Stomach (tissue), 8 donors: ENCODE measurements at regions not wholly inside any gene's neighbourhood (a gene's known extent, or its start where the extent isn't known, plus 50 kb on each side); places are given as distances from the start of the nearest gene placed in this dataset.

Experiments used
- DNase-seq, 2 donors: peaks; one replicate each; pipeline versions ENCODE4 v3.0.0 to v3.0.0-alpha.2; 2013 to 2019
- H3K27ac ChIP-seq, 5 donors: fragments of 200-600 bp in 4 of 5; sonication (generic) in 4 of 5; one replicate each; pipeline ENCODE4 v1.5.1; 2013 to 2019; ENCODE audit warnings: mild to moderate bottlenecking in 1 of 5, moderate library complexity in 1 of 5
- H3K27me3 ChIP-seq, 3 donors: fragments of 200-600 bp; sonication (generic); one replicate each; pipeline ENCODE4 v1.5.1; 2017 to 2019; ENCODE audit warnings: mixed run types in 1 of 3
- H3K36me3 ChIP-seq, 4 donors: fragments of 200-600 bp; sonication (generic); 1 replicate in 3 of 4; 2 replicates in 1 of 4; pipeline ENCODE4 v1.5.1; 2016 to 2019
- H3K4me1 ChIP-seq, 4 donors: fragments of 200-600 bp; sonication (generic); one replicate each; pipeline ENCODE4 v1.5.1; 2016 to 2019
- H3K4me3 ChIP-seq, 4 donors: fragments of 200-600 bp; sonication (generic) in 3 of 4; one replicate each; pipeline ENCODE4 v1.5.1; 2016 to 2019; ENCODE audit warnings: mild to moderate bottlenecking in 1 of 4
- H3K9me3 ChIP-seq, 4 donors: fragments of 200-600 bp; sonication (generic); one replicate each; pipeline ENCODE4 v1.5.1; 2016 to 2019
- EP300 ChIP-seq: sonication (generic); formaldehyde crosslinking; IDR thresholded peaks from one replicate; pipeline ENCODE4 v1.6.1; 2017; ENCODE audit warnings: antibody characterized with exemption
- POLR2A ChIP-seq, 4 donors: fragments of 450-650 bp; IDR thresholded peaks; one replicate each; pipeline ENCODE4 v1.6.1; 2016; ENCODE audit warnings: antibody characterized with exemption in 4 of 4, control low read depth in 2 of 4, mild to moderate bottlenecking in 1 of 4, moderate library complexity in 1 of 4
- POLR2AphosphoS5 ChIP-seq, 3 donors: sonication (generic); formaldehyde crosslinking; IDR thresholded peaks; one replicate each; pipeline ENCODE4 v1.6.1; 2016; ENCODE audit warnings: antibody characterized with exemption in 3 of 3
- WGBS, 5 donors: extraction: QIAGEN DNeasy Blood & Tissue Kit in 3 of 5; methylation state at CpG; one replicate each; pipeline versions ENCODE4 v1.1.5 to v1.1.7; 2013 to 2018; 5-methylcytosine and 5-hydroxymethylcytosine counted together
- intact Hi-C: fragments of 100-400 bp; cut with DNase I; formaldehyde crosslinking; loops from one replicate; pipeline ENCODE4 v1.15.1; 2023; ENCODE audit warnings: low total_unique reads
- TF ChIP-seq, protein P1 (sequence below), 7 experiments: fragments of 450-650 bp in 4 of 7; fragments of 200-600 bp in 3 of 7; sonication (generic) in 3 of 7; IDR thresholded peaks; one replicate each; pipeline ENCODE4 v1.5.1; 2016 to 2019; ENCODE audit warnings: antibody characterized with exemption in 7 of 7, control low read depth in 2 of 7, mild to moderate bottlenecking in 1 of 7
- donor health status: healthy with polysubstance abuse.
- donor health status: Bipolar disorder and iron deficiency.
- donor health status: healthy.

DNA sequence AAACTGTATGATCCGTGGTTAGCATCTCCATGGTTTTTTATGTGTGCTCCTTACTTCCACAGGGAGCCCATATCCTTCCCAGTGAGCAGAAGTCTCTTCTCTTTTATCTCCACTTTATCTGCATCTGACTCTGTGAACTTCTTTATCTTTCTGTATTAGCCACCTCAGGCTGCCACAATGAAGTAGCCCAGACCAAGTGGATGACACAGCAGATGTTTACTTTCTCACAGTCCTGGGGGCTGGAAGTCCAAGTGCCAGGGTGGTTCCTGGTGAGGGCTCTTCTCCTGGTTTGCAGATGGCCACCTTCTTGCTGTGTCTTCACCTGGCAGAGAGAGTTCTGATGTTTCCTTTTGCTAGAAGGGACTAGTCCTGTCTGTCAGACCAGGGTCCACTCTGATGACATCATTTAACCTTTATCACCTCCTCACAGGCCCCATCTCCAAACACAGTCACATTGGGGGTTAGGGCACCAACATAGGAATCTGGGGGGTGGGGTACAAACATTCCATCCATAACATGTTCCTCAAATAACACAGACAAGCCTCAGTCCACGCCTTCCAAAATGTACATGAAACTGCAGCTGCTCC is 108.5 kb upstream of the RNF32 start:
- intact Hi-C loops: no loop called here
- 50 to 92% (median 63%) methylated on average over 2 of the region's 2 CpGs for WGBS, 5 donors
- H3K36me3 ChIP-seq: no peaks in the 10 kb centered on the region
- H3K27me3 ChIP-seq: no peaks in the 10 kb centered on the region
- no peaks in the 10 kb centered on the region for H3K9me3 ChIP-seq
- peaks cover 0 to 8% (median 0%) of the 10 kb centered on the region in 4 donors for H3K4me1 ChIP-seq
- TF ChIP-seq POLR2AphosphoS5 (IDR thresholded peaks at IDR 0.05) (no peak), EP300 (no peak), POLR2A (IDR thresholded peaks at IDR 0.05) (no peak)
- TF ChIP-seq, protein P1, sequence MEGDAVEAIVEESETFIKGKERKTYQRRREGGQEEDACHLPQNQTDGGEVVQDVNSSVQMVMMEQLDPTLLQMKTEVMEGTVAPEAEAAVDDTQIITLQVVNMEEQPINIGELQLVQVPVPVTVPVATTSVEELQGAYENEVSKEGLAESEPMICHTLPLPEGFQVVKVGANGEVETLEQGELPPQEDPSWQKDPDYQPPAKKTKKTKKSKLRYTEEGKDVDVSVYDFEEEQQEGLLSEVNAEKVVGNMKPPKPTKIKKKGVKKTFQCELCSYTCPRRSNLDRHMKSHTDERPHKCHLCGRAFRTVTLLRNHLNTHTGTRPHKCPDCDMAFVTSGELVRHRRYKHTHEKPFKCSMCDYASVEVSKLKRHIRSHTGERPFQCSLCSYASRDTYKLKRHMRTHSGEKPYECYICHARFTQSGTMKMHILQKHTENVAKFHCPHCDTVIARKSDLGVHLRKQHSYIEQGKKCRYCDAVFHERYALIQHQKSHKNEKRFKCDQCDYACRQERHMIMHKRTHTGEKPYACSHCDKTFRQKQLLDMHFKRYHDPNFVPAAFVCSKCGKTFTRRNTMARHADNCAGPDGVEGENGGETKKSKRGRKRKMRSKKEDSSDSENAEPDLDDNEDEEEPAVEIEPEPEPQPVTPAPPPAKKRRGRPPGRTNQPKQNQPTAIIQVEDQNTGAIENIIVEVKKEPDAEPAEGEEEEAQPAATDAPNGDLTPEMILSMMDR (IDR thresholded peaks at IDR 0.05): no peak
- no peak overlapping the region for H3K4me3 ChIP-seq
- no peak for DNase-seq
- no peak overlapping the region for H3K27ac ChIP-seq

DNA sequence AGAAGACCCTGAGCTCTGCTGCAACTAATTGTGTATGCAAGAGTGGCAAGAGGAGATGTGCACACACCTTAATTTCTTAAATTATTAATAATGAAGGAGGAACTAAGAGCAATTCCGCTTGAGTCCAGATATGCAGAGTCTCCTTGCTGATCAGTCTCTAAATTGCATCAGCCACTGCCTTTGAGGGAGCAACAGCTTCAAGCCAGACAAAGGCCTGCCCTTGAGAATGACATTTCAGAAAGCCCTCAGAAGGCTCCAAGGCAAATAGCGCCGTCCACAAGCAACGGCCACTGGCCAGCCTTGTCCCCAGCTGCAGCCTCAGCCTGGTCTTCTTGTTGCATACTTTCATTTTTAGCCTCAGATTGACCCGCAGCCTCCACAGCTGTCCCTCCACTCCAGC is 110.6 kb upstream of the RNF32 start:
- WGBS, 5 donors: 71 to 81% (median 73%) methylated on average over 5 of the region's 5 CpGs
- TF ChIP-seq POLR2AphosphoS5 (IDR thresholded peaks at IDR 0.05) (no peak), EP300 (no peak), POLR2A (IDR thresholded peaks at IDR 0.05) (no peak)
- TF ChIP-seq, protein P1 (IDR thresholded peaks at IDR 0.05): no peak
- Histone ChIP-seq H3K9me3 (no peaks in the 10 kb centered on the region), H3K27ac (no peak overlapping the region), H3K27me3 (no peaks in the 10 kb centered on the region), H3K4me3 (no peak overlapping the region), H3K36me3 (no peaks in the 10 kb centered on the region), H3K4me1 (peaks cover 0 to 8% (median 0%) of the 10 kb centered on the region in 4 donors)
- intact Hi-C loops: no loop called here
- no peak for DNase-seq

DNA sequence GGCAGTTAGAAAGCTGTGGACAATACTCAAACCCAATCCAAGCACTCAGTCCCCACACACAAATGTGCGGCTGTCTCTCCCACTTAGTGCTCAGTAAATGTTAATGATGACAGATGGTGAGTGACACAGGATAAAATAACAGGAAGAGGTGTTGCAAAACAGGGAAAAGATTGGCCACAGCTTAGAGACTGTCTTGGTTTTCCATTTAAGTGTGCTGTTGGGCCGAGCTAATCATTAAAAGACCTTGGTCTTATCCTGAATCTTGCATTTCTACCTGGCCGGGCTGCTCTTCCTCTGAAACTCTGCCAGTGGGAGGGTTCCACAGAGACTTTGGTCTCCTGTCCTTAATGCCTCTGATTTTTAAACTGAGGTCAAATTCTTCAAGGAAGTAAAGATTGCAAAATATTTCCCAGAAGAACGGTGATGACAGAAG is 113.1 kb upstream of the RNF32 start:
- H3K36me3 ChIP-seq: no peaks in the 10 kb centered on the region
- H3K27ac ChIP-seq: no peak overlapping the region
- peak in 1 of 2 donors; percentile 60 for DNase-seq
- H3K4me3 ChIP-seq: no peak overlapping the region
- H3K9me3 ChIP-seq: no peaks in the 10 kb centered on the region
- WGBS, 5 donors: 41 to 49% (median 46%) methylated on average over 4 of the region's 4 CpGs
- H3K27me3 ChIP-seq: no peaks in the 10 kb centered on the region
- TF ChIP-seq, protein P1 (IDR thresholded peaks at IDR 0.05): no peak
- no peak for TF ChIP-seq POLR2A (IDR thresholded peaks at IDR 0.05)
- no peak for TF ChIP-seq POLR2AphosphoS5 (IDR thresholded peaks at IDR 0.05)
- TF ChIP-seq EP300: no peak
- H3K4me1 ChIP-seq: peaks cover 0 to 8% (median 0%) of the 10 kb centered on the region in 4 donors
- intact Hi-C loops: no loop called here

DNA sequence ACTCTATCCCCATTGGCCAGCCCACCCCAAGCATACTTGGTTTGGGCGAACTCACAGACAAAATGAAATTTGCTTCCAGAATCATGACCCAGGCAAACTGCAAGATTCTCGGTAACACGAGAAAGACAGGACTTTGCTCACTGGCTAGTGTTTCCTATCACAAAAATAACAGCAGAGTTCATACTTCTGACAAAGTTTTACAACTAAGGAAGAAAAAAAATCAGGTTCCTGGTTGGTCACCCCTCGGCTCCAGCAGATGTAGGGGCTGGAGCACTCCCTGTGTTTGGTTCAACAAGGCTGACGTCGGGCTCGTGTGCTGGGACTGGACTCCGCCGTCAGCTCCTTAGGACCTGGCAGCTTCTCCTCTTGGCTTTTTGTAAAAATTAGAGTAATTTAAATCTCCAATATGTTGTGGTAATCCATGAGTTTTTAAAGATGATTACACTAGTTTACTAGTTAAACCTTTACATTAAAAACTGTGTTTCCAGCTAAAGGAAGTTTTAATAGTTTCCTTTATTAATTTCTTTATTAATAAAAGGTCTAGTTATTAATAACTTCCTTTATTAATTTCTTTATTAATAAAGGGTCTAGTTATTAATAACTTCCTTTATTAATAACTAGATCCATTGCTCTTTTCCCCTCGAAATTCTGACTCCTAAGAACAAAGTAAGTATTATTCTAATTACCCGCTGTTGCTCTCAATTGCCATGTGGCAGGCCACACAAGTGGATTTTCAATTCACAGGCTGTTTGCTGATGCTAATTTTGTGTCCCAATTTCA is 115.6 kb upstream of the RNF32 start:
- Histone ChIP-seq H3K4me1 (peaks cover 0 to 5% (median 0%) of the 10 kb centered on the region in 4 donors), H3K9me3 (no peaks in the 10 kb centered on the region), H3K27me3 (no peaks in the 10 kb centered on the region), H3K4me3 (no peak overlapping the region), H3K36me3 (no peaks in the 10 kb centered on the region), H3K27ac (no peak overlapping the region)
- intact Hi-C loops: no loop called here
- TF ChIP-seq, protein P1 (IDR thresholded peaks at IDR 0.05): no peak
- no peak for TF ChIP-seq POLR2A (IDR thresholded peaks at IDR 0.05)
- 70 to 77% (median 75%) methylated on average over 11 of the region's 11 CpGs for WGBS, 5 donors
- DNase-seq: no peak
